DOHH2 (cell line): ENCODE measurements at regions not wholly inside any gene's neighbourhood (a gene's known extent, or its start where the extent isn't known, plus 50 kb on each side); places are given as distances from the start of the nearest gene placed in this dataset.

Experiments used
- EZH2phosphoT487 ChIP-seq: fragments of 200-600 bp; sonication (generic); IDR thresholded peaks from 2 replicates; pipeline ENCODE4 v1.6.1; 2017; ENCODE audit warnings: borderline replicate concordance, mild to moderate bottlenecking, antibody characterized with exemption, low read length, moderate library complexity, mixed read lengths
- TF ChIP-seq, protein P1 (sequence below): fragments of 200-600 bp; sonication (generic); IDR thresholded peaks from one replicate; pipeline ENCODE4 v1.5.1; 2014; ENCODE audit warnings: antibody characterized with exemption, mild to moderate bottlenecking, low read depth, low read length; ENCODE audit not compliant: poor library complexity, severe bottlenecking

DNA sequence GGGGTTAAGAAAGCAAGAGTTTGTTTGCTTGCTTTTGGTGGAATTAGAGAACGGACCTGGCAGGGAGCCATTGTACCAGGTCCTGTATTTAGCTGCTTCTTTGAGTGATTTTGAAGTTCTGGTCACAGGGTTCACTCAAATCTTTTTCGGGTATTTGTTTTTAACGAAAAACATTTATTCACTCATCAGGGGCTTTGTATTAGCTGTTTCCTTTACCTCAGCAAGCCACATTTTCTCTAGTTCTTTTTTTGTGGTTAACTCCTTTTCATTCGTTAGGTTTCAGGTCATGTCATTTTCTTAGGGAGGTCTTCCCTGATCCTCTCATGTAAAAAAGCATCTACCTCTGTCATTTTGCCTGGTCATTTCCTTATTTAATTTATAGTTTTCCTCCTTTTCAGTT, 1502.2 kb downstream of the GRIK2 start:
- TF ChIP-seq EZH2phosphoT487 = no peak
- TF ChIP-seq, protein P1, sequence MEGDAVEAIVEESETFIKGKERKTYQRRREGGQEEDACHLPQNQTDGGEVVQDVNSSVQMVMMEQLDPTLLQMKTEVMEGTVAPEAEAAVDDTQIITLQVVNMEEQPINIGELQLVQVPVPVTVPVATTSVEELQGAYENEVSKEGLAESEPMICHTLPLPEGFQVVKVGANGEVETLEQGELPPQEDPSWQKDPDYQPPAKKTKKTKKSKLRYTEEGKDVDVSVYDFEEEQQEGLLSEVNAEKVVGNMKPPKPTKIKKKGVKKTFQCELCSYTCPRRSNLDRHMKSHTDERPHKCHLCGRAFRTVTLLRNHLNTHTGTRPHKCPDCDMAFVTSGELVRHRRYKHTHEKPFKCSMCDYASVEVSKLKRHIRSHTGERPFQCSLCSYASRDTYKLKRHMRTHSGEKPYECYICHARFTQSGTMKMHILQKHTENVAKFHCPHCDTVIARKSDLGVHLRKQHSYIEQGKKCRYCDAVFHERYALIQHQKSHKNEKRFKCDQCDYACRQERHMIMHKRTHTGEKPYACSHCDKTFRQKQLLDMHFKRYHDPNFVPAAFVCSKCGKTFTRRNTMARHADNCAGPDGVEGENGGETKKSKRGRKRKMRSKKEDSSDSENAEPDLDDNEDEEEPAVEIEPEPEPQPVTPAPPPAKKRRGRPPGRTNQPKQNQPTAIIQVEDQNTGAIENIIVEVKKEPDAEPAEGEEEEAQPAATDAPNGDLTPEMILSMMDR = no peak
